ENCODE measurements at regions not wholly inside any gene's neighbourhood (a gene's known extent, or its start where the extent isn't known, plus 50 kb on each side); places are given as distances from the start of the nearest gene placed in this dataset.

GRCh38 chr18:40877096-40877495, 1077.9 kb upstream of the PIK3C3 start:
- no peak for TF ChIP-seq CTCF (IDR thresholded peaks at IDR 0.05; ENCODE audit: insufficient read depth, low read depth, low read length)
- TF ChIP-seq EZH2 (IDR thresholded peaks at IDR 0.05; ENCODE audit: insufficient read depth, low read length) = no peak
- Histone ChIP-seq H3K27ac (ENCODE audit: low read depth, low read length) (peak overlapping the region; percentile 67), H2AFZ (ENCODE audit: low read depth, low read length) (peak overlapping the region; percentile 53), H3K27me3 (ENCODE audit: insufficient read depth, low read length) (no peaks in the 10 kb centered on the region), H3K4me3 (ENCODE audit: insufficient read depth, low read depth, low read length) (no peak overlapping the region), H3K4me2 (ENCODE audit: low read length) (no peak overlapping the region), H3K36me3 (ENCODE audit: insufficient read depth, low read length) (no peaks in the 10 kb centered on the region), H3K4me1 (ENCODE audit: insufficient read depth, low read length) (peaks cover 17% of the 10 kb centered on the region), H4K20me1 (ENCODE audit: insufficient read depth, low read length) (no peaks in the 10 kb centered on the region), H3K9me3 (ENCODE audit: insufficient read depth, low read depth, low read length) (no peaks in the 10 kb centered on the region), H3K9ac (ENCODE audit: low read length) (no peak overlapping the region), H3K79me2 (ENCODE audit: insufficient read depth, low read length) (no peaks in the 10 kb centered on the region)
- H3K36me3 Mint-ChIP-seq (ENCODE audit: low read depth, unreplicated experiment) = no peaks in the 10 kb centered on the region
- FAIRE-seq (peak; percentile 89), DNase-seq (ENCODE audit: low read depth) (peak; percentile 95)
- peaks cover 29% of the 10 kb centered on the region for H3K4me1 Mint-ChIP-seq (ENCODE audit: low read depth, unreplicated experiment)
- peak overlapping the region; percentile 98 for H3K27ac Mint-ChIP-seq (ENCODE audit: unreplicated experiment)
- H3K9me3 Mint-ChIP-seq (ENCODE audit: unreplicated experiment) = no peaks in the 10 kb centered on the region
- no peak overlapping the region for H3K4me3 Mint-ChIP-seq (ENCODE audit: unreplicated experiment)
- H3K27me3 Mint-ChIP-seq (ENCODE audit: low read depth, unreplicated experiment) = no peaks in the 10 kb centered on the region

- Histone ChIP-seq H3K4me2 (ENCODE audit: low read length) (no peak overlapping the region), H3K36me3 (ENCODE audit: insufficient read depth, low read length) (no peaks in the 10 kb centered on the region), H3K4me3 (ENCODE audit: insufficient read depth, low read depth, low read length) (no peak overlapping the region), H3K9me3 (ENCODE audit: insufficient read depth, low read depth, low read length) (no peaks in the 10 kb centered on the region), H3K79me2 (ENCODE audit: insufficient read depth, low read length) (no peaks in the 10 kb centered on the region), H4K20me1 (ENCODE audit: insufficient read depth, low read length) (no peaks in the 10 kb centered on the region), H3K27ac (ENCODE audit: low read depth, low read length) (no peak overlapping the region), H3K27me3 (ENCODE audit: insufficient read depth, low read length) (no peaks in the 10 kb centered on the region), H3K4me1 (ENCODE audit: insufficient read depth, low read length) (peaks cover 17% of the 10 kb centered on the region), H2AFZ (ENCODE audit: low read depth, low read length) (no peak overlapping the region), H3K9ac (ENCODE audit: low read length) (no peak overlapping the region)
- no peaks in the 10 kb centered on the region for H3K27me3 Mint-ChIP-seq (ENCODE audit: low read depth, unreplicated experiment)
- no peak for FAIRE-seq
- H3K4me1 Mint-ChIP-seq (ENCODE audit: low read depth, unreplicated experiment) = peaks cover 29% of the 10 kb centered on the region
- no peaks in the 10 kb centered on the region for H3K36me3 Mint-ChIP-seq (ENCODE audit: low read depth, unreplicated experiment)
- no peak for DNase-seq (ENCODE audit: low read depth)
- no peak overlapping the region for H3K4me3 Mint-ChIP-seq (ENCODE audit: unreplicated experiment)
- H3K9me3 Mint-ChIP-seq (ENCODE audit: unreplicated experiment) = no peaks in the 10 kb centered on the region
- no peak overlapping the region for H3K27ac Mint-ChIP-seq (ENCODE audit: unreplicated experiment)
- TF ChIP-seq CTCF (IDR thresholded peaks at IDR 0.05; ENCODE audit: insufficient read depth, low read depth, low read length) = no peak
- no peak for TF ChIP-seq EZH2 (IDR thresholded peaks at IDR 0.05; ENCODE audit: insufficient read depth, low read length)
Measured at GRCh38 chr18:40875101-40875615, 1079.9 kb upstream of the PIK3C3 start.

- Histone ChIP-seq H3K27ac (ENCODE audit: low read depth, low read length) (no peak overlapping the region), H3K4me2 (ENCODE audit: low read length) (no peak overlapping the region), H4K20me1 (ENCODE audit: insufficient read depth, low read length) (no peaks in the 10 kb centered on the region), H3K79me2 (ENCODE audit: insufficient read depth, low read length) (no peaks in the 10 kb centered on the region), H3K27me3 (ENCODE audit: insufficient read depth, low read length) (no peaks in the 10 kb centered on the region), H2AFZ (ENCODE audit: low read depth, low read length) (no peak overlapping the region), H3K4me3 (ENCODE audit: insufficient read depth, low read depth, low read length) (no peak overlapping the region), H3K9me3 (ENCODE audit: insufficient read depth, low read depth, low read length) (no peaks in the 10 kb centered on the region), H3K36me3 (ENCODE audit: insufficient read depth, low read length) (no peaks in the 10 kb centered on the region), H3K9ac (ENCODE audit: low read length) (no peak overlapping the region), H3K4me1 (ENCODE audit: insufficient read depth, low read length) (peaks cover 17% of the 10 kb centered on the region)
- H3K27ac Mint-ChIP-seq (ENCODE audit: unreplicated experiment) = no peak overlapping the region
- no peaks in the 10 kb centered on the region for H3K9me3 Mint-ChIP-seq (ENCODE audit: unreplicated experiment)
- FAIRE-seq (no peak), DNase-seq (ENCODE audit: low read depth) (peak; percentile 51)
- H3K36me3 Mint-ChIP-seq (ENCODE audit: low read depth, unreplicated experiment) = no peaks in the 10 kb centered on the region
- H3K27me3 Mint-ChIP-seq (ENCODE audit: low read depth, unreplicated experiment) = no peaks in the 10 kb centered on the region
- peaks cover 29% of the 10 kb centered on the region for H3K4me1 Mint-ChIP-seq (ENCODE audit: low read depth, unreplicated experiment)
- H3K4me3 Mint-ChIP-seq (ENCODE audit: unreplicated experiment) = no peak overlapping the region
- TF ChIP-seq EZH2 (IDR thresholded peaks at IDR 0.05; ENCODE audit: insufficient read depth, low read length) (no peak), CTCF (IDR thresholded peaks at IDR 0.05; ENCODE audit: insufficient read depth, low read depth, low read length) (no peak)
Measured at GRCh38 chr18:40874233-40874632, 1080.8 kb upstream of the PIK3C3 start.
